Spleen (tissue), 7 donors: ENCODE measurements at regions not wholly inside any gene's neighbourhood (a gene's known extent, or its start where the extent isn't known, plus 50 kb on each side); places are given as distances from the start of the nearest gene placed in this dataset.

Source experiments
- POLR2A ChIP-seq, 3 donors: fragments of 450-650 bp; IDR thresholded peaks; one replicate each; pipeline ENCODE4 v1.5.1; 2017; ENCODE audit warnings: antibody characterized with exemption in 3 of 3, mild to moderate bottlenecking in 1 of 3
- POLR2AphosphoS5 ChIP-seq, 3 donors: sonication (generic); formaldehyde crosslinking; IDR thresholded peaks; one replicate each; pipeline ENCODE4 v1.5.1; 2017; ENCODE audit warnings: antibody characterized with exemption in 3 of 3
- TF ChIP-seq, protein P1 (sequence below), 11 experiments: fragments of 200-600 bp in 7 of 11; fragments of 450-650 bp in 4 of 11; sonication (generic) in 4 of 11; IDR thresholded peaks in 8 of 11; conservative IDR thresholded peaks in 3 of 11; 1 replicate in 7 of 11; 2 replicates in 4 of 11; pipeline versions ENCODE4 v1.4.0 to v1.8.0; 2016 to 2021; ENCODE audit warnings: antibody characterized with exemption in 11 of 11, inconsistent platforms in 4 of 11, mild to moderate bottlenecking in 1 of 11
- donor health status: DM: no; HTN: no; CAD: no; lungs with moderate emphysema.
- donor health status: DM: no; HTN: no; CAD: no.
- donor health status: DM: no; HTN: no; CAD: no.

DNA sequence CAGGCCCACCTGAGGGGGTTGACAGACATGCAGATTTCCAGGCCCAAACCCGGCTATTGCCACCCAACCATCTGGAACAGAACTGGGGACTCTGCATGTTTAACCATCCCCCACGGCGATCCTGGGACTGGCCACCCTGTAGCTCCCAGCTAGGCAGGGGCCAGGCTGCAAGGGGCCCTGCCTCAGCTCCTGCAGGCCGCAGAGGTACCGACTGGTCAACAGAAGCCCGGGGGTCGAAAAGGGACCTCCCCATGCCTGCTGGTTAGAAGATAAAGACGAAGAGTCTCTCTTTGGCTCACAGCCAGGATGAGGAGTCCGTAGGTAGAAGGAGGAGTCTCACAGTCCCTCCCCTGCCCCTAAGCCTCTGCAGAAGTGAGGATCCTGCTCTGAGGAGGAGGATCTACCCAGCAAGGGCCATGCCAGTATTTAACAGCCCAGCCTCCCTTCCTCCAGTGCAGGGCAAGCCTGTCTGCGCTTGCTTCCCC lies 223.4 kb upstream of the TNRC6C start:
- TF ChIP-seq, protein P1, sequence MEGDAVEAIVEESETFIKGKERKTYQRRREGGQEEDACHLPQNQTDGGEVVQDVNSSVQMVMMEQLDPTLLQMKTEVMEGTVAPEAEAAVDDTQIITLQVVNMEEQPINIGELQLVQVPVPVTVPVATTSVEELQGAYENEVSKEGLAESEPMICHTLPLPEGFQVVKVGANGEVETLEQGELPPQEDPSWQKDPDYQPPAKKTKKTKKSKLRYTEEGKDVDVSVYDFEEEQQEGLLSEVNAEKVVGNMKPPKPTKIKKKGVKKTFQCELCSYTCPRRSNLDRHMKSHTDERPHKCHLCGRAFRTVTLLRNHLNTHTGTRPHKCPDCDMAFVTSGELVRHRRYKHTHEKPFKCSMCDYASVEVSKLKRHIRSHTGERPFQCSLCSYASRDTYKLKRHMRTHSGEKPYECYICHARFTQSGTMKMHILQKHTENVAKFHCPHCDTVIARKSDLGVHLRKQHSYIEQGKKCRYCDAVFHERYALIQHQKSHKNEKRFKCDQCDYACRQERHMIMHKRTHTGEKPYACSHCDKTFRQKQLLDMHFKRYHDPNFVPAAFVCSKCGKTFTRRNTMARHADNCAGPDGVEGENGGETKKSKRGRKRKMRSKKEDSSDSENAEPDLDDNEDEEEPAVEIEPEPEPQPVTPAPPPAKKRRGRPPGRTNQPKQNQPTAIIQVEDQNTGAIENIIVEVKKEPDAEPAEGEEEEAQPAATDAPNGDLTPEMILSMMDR (IDR thresholded peaks at IDR 0.05 in 8 of 11, conservative IDR thresholded peaks at IDR 0.05 in 3 of 11), result no peak
- TF ChIP-seq POLR2A (IDR thresholded peaks at IDR 0.05) (no peak), POLR2AphosphoS5 (IDR thresholded peaks at IDR 0.05) (no peak)
